Kidney (tissue), 13 donors: ENCODE measurements at regions not wholly inside any gene's neighbourhood (a gene's known extent, or its start where the extent isn't known, plus 50 kb on each side); places are given as distances from the start of the nearest gene placed in this dataset.

Experiments used
- DNase-seq, 5 donors: peaks; one replicate each; pipeline ENCODE4 v3.0.0-alpha.2; 2013 to 2020
- FAIRE-seq: peaks from 2 replicates; lab custom pipeline; 2012; peaks lifted over from hg19 to GRCh38; lab: Jason Lieb, UNC
- H3K27ac ChIP-seq, 2 donors: one replicate each; pipeline ENCODE4 v1.7.0; 2013; ENCODE audit warnings: low read depth in 2 of 2, low read length in 2 of 2, inconsistent platforms in 1 of 2
- H3K27me3 ChIP-seq: one replicate; pipeline ENCODE4 v1.7.1; 2013; ENCODE audit warnings: low read length, inconsistent platforms; ENCODE audit not compliant: control insufficient read depth, insufficient read depth
- H3K36me3 ChIP-seq, 3 donors: one replicate each; pipeline versions ENCODE4 v1.7.0 to v1.7.1; 2013; ENCODE audit warnings: low read length in 3 of 3, control low read depth in 1 of 3, inconsistent platforms in 1 of 3; ENCODE audit not compliant: insufficient read depth in 3 of 3, control insufficient read depth in 2 of 3
- H3K4me1 ChIP-seq, 3 donors: one replicate each; pipeline versions ENCODE4 v1.7.0 to v1.7.1; 2013; ENCODE audit warnings: low read length in 3 of 3, inconsistent platforms in 1 of 3, low read depth in 1 of 3; ENCODE audit not compliant: control insufficient read depth in 2 of 3, insufficient read depth in 2 of 3
- H3K4me3 ChIP-seq, 3 donors: one replicate each; pipeline versions ENCODE4 v1.7.0 to v1.8.1; 2013; ENCODE audit warnings: low read length in 3 of 3, control low read depth in 1 of 3, inconsistent platforms in 1 of 3
- H3K9ac ChIP-seq, 3 donors: one replicate each; pipeline versions ENCODE4 v1.7.0 to v1.7.1; 2013; ENCODE audit warnings: low read length in 3 of 3, control low read depth in 1 of 3, inconsistent platforms in 1 of 3
- H3K9me3 ChIP-seq, 3 donors: one replicate each; pipeline versions ENCODE4 v1.7.0 to v1.7.1; 2013; ENCODE audit warnings: low read length in 3 of 3, control low read depth in 1 of 3, inconsistent platforms in 1 of 3; ENCODE audit not compliant: control insufficient read depth in 2 of 3, insufficient read depth in 1 of 3
- intact Hi-C: fragments of 100-400 bp; cut with DNase I; formaldehyde crosslinking; loops from one replicate; pipeline ENCODE4 v1.11.1; 2022
- TF ChIP-seq, protein P1 (sequence below): IDR thresholded peaks from 3 replicates; pipeline ENCODE4 v1.5.1; 2012; ENCODE audit warnings: mild to moderate bottlenecking, moderate library complexity, borderline replicate concordance; ENCODE audit not compliant: insufficient read depth; ENCODE audit errors: extremely low read depth
- donor health status: control.
- donor health status: control.
- donor health status: control.
- donor health status: control.
- donor health status: control.
- donor health status: DM: yes; HTN: yes; CAD: no.
- donor health status: Normal renal cell carcinoma (clear cell type).

DNA sequence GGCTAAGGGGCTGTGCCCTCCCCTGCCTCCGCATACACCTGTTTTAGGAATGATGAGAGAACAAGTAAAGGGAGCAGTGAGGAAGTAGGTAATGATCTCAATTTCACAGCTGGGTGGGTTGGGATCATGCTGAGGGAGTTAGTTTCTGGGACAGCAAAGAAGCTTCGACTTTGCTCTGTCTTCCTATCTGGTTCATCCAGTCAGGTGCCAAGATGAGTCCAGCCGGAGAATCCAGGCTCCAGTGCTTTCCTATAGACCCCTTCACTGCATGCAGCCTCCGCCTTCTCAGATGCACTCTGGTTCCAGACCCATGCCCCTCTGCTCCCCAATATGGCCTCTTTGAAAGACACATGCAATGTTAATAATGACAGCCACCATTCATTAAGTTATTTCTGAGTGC is 119.1 kb upstream of the NCAM1 start:
- FAIRE-seq, result no peak

DNA sequence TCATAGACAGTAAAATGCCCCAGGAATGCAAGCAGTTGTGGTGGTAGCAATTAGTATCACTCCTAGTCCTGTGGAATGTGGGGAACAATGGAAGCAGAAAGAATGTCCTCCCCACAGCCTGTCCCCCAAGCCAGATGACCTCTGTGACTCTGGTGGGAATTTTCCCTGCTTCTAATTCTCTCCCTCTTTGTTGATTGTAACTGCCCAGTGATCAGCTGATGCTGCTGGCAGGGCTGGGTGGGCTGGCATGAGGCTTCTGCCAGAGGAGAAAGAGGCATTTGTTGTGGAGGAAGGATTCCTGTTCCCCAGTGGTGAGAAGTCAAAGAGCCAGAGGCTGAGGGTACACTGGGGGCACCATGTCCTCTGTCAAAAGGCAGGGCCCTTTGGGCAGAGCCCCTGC is 116.7 kb upstream of the NCAM1 start:
- Histone ChIP-seq H3K4me3 (no peak overlapping the region), H3K36me3 (no peaks in the 10 kb centered on the region), H3K4me1 (no peaks in the 10 kb centered on the region), H3K27me3 (no peaks in the 10 kb centered on the region), H3K9ac (no peak overlapping the region), H3K27ac (no peak overlapping the region), H3K9me3 (no peaks in the 10 kb centered on the region)
- TF ChIP-seq, protein P1, sequence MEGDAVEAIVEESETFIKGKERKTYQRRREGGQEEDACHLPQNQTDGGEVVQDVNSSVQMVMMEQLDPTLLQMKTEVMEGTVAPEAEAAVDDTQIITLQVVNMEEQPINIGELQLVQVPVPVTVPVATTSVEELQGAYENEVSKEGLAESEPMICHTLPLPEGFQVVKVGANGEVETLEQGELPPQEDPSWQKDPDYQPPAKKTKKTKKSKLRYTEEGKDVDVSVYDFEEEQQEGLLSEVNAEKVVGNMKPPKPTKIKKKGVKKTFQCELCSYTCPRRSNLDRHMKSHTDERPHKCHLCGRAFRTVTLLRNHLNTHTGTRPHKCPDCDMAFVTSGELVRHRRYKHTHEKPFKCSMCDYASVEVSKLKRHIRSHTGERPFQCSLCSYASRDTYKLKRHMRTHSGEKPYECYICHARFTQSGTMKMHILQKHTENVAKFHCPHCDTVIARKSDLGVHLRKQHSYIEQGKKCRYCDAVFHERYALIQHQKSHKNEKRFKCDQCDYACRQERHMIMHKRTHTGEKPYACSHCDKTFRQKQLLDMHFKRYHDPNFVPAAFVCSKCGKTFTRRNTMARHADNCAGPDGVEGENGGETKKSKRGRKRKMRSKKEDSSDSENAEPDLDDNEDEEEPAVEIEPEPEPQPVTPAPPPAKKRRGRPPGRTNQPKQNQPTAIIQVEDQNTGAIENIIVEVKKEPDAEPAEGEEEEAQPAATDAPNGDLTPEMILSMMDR, result no peak
- intact Hi-C loops, result no loop called here
- FAIRE-seq (no peak), DNase-seq (no peak)

More for the DNA sequence above, 119.1 kb upstream of the NCAM1 start:
- Histone ChIP-seq H3K4me1 (no peaks in the 10 kb centered on the region), H3K27me3 (no peaks in the 10 kb centered on the region), H3K9me3 (no peaks in the 10 kb centered on the region), H3K9ac (no peak overlapping the region), H3K4me3 (no peak overlapping the region), H3K27ac (no peak overlapping the region), H3K36me3 (no peaks in the 10 kb centered on the region)
- DNase-seq, result peak in 4 of 5 donors; percentile 31 to 59 (median 50)
- TF ChIP-seq, protein P1, result no peak
- intact Hi-C loops, result no loop called here

DNA sequence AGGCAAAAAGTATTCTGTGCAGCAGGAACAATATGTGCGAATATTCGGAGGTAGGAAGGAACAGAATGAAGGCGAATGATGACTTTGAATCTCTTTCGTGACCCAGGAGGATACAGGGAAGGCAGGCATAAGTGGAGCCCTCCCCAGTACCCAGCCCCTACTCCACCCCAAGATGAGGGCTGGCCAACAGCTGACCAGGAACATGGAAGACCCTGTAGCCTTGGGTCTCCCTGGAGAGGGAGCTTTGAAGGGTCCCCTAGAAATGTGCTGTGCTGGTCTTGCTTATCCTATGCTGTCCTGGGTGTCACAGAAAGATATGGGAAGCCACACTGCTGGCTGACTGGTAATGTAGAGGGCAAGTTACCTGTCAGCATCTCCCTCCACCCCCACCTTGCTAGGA is 113.7 kb upstream of the NCAM1 start:
- no peak for FAIRE-seq
- H3K4me3 ChIP-seq, result no peak overlapping the region
- intact Hi-C loops, result no loop called here

More for the DNA sequence above, 113.7 kb upstream of the NCAM1 start:
- Histone ChIP-seq H3K27me3 (no peaks in the 10 kb centered on the region), H3K27ac (no peak overlapping the region), H3K9ac (no peak overlapping the region), H3K36me3 (no peaks in the 10 kb centered on the region), H3K9me3 (no peaks in the 10 kb centered on the region), H3K4me1 (no peaks in the 10 kb centered on the region)
- no peak for DNase-seq
- TF ChIP-seq, protein P1, result no peak
